IMR-90 (cell line): ENCODE measurements at regions not wholly inside any gene's neighbourhood (a gene's known extent, or its start where the extent isn't known, plus 50 kb on each side); places are given as distances from the start of the nearest gene placed in this dataset.

Source experiments
- BHLHE40 ChIP-seq: fragments of 150-350 bp; IDR thresholded peaks from 2 replicates; pipeline ENCODE4 v1.6.1; 2016; ENCODE audit warnings: mild to moderate bottlenecking, low read depth, low read length
- CTCF ChIP-seq: conservative IDR thresholded peaks from 2 replicates; pipeline ENCODE4 v1.5.1; 2012; ENCODE audit warnings: mild to moderate bottlenecking, low read depth, low read length, improper control_type of control experiment
- POLR2A ChIP-seq: IDR thresholded peaks from 2 replicates; pipeline ENCODE4 v1.6.1; 2012; ENCODE audit warnings: mild to moderate bottlenecking, low read depth, low read length

- no peak for TF ChIP-seq CTCF
- no peak for TF ChIP-seq BHLHE40
- no peak for TF ChIP-seq POLR2A
Measured at GRCh38 chrX:36480441-36480990, 527.6 kb upstream of the FAM47C start.
